K562 (cell line): ENCODE measurements at regions not wholly inside any gene's neighbourhood (a gene's known extent, or its start where the extent isn't known, plus 50 kb on each side); places are given as distances from the start of the nearest gene placed in this dataset.

Source experiments
- ATAC-seq: fragments of 200-7000 bp; cut with Tn5 transposase; 3 replicates; pipeline ENCODE4 v1.9.1; 2020; ENCODE audit warnings: moderate library complexity
- BruUV-seq: library from RNA; stranded (reverse); fragments of 400-500 nt; replicated peaks from 2 replicates; lab custom pipeline; 2021; lab: Mats Ljungman, UMichigan
- CTCF ChIA-PET: fragments of 300-600 bp; formaldehyde crosslinking; extraction: SDS; loops from one replicate; lab custom pipeline; 2021; ENCODE audit warnings: low intra/inter-chr PET ratio; lab: Yijun Ruan, JAX
- POLR2A ChIA-PET: fragments of 300-600, 350-650 bp; sonication (Branson Sonifier 250); formaldehyde crosslinking; extraction: SDS; loops from one replicate; lab custom pipeline; 2021; ENCODE audit warnings: antibody characterized with exemption, inconsistent platforms; lab: Yijun Ruan, JAX
- DNase-seq, 4 experiments: peaks; one replicate each; pipeline versions ENCODE4 v3.0.0 to v3.0.0-alpha.2; 2011 to 2018; ENCODE audit warnings: low spot score in 3 of 4, mixed read lengths in 3 of 4; ENCODE audit errors: extremely low read depth in 1 of 4
- FAIRE-seq: peaks from 2 replicates; lab custom pipeline; 2011; peaks lifted over from hg19 to GRCh38; lab: Jason Lieb, UNC
- H2AFZ ChIP-seq: 2 replicates; pipeline ENCODE4 v1.6.0; 2011; ENCODE audit warnings: low read depth, low read length, control low read depth, inconsistent platforms
- H3K27ac ChIP-seq: fragments of 200-600 bp; 3 replicates; pipeline ENCODE4 v1.8.0; 2011; ENCODE audit warnings: low read depth, mild to moderate bottlenecking, control low read depth, inconsistent platforms, low read length, moderate library complexity, mixed read lengths; ENCODE audit errors: extremely low read depth
- H3K27me3 ChIP-seq, 2 experiments: fragments of 300-600 bp in 1 of 2; 2 replicates in 1 of 2; 3 replicates in 1 of 2; pipeline versions ENCODE4 v1.6.0 to v1.8.0; 2011; ENCODE audit warnings: inconsistent platforms in 2 of 2, low read length in 2 of 2, mild to moderate bottlenecking in 1 of 2, mixed read lengths in 1 of 2, moderate library complexity in 1 of 2; ENCODE audit not compliant: control insufficient read depth in 2 of 2, insufficient read depth in 2 of 2
- H3K36me3 ChIP-seq: fragments of 300-600 bp; 3 replicates; pipeline ENCODE4 v1.8.0; 2011; ENCODE audit warnings: mild to moderate bottlenecking, low read length, inconsistent platforms; ENCODE audit not compliant: control insufficient read depth, insufficient read depth
- H3K4me1 ChIP-seq, 2 experiments: fragments of 200-600 bp in 1 of 2; replicated peaks in 1 of 2; 2 replicates in 1 of 2; 3 replicates in 1 of 2; pipeline versions ENCODE4 v1.5.1 to v1.8.0; 2011; ENCODE audit warnings: inconsistent platforms in 2 of 2, low read length in 2 of 2, mild to moderate bottlenecking in 1 of 2, mixed read lengths in 1 of 2, moderate library complexity in 1 of 2; ENCODE audit not compliant: control insufficient read depth in 2 of 2, insufficient read depth in 2 of 2
- H3K4me2 ChIP-seq: 2 replicates; pipeline ENCODE4 v1.6.1; 2011; ENCODE audit warnings: low read length, control low read depth, inconsistent platforms, mixed read lengths; ENCODE audit not compliant: insufficient read depth
- H3K4me3 ChIP-seq: fragments of 200-600 bp; sonication (generic), shearing (Covaris generic); 2 replicates; pipeline ENCODE4 v1.5.1; 2016; ENCODE audit warnings: control low read depth, inconsistent platforms
- H3K79me2 ChIP-seq: fragments of 200-600 bp; 3 replicates; pipeline ENCODE4 v1.8.0; 2011; ENCODE audit warnings: low read length, inconsistent platforms; ENCODE audit not compliant: control insufficient read depth, insufficient read depth
- H3K9ac ChIP-seq, 2 experiments: 2 replicates each; pipeline versions ENCODE4 v1.6.0 to v1.6.1; 2011; ENCODE audit warnings: low read depth in 2 of 2, low read length in 2 of 2, control low read depth in 1 of 2, inconsistent platforms in 1 of 2, mild to moderate bottlenecking in 1 of 2, mixed read lengths in 1 of 2; ENCODE audit not compliant: insufficient read depth in 1 of 2
- H3K9me1 ChIP-seq: one replicate; pipeline ENCODE4 v1.6.0; 2011; ENCODE audit warnings: inconsistent platforms, mild to moderate bottlenecking, low read length, moderate library complexity; ENCODE audit not compliant: control insufficient read depth, insufficient read depth
- H3K9me3 ChIP-seq: replicated peaks from 2 replicates; pipeline ENCODE4 v1.5.1; 2011; ENCODE audit warnings: low read depth, low read length, inconsistent platforms; ENCODE audit not compliant: control insufficient read depth, insufficient read depth
- H4K20me1 ChIP-seq: replicated peaks from 2 replicates; pipeline ENCODE4 v1.6.1; 2011; ENCODE audit warnings: low read length, inconsistent platforms, mixed read lengths; ENCODE audit not compliant: control insufficient read depth, insufficient read depth
- CCAR2 ChIP-seq: fragments of 200-400 bp; formaldehyde crosslinking; IDR thresholded peaks from 2 replicates; pipeline ENCODE4 v1.6.1; 2017; ENCODE audit warnings: mild to moderate bottlenecking, low read depth, low read length
- EZH2 ChIP-seq: IDR thresholded peaks from 2 replicates; pipeline ENCODE4 v1.6.1; 2012; ENCODE audit warnings: low read depth, mild to moderate bottlenecking, inconsistent platforms, low read length, borderline replicate concordance
- GABPB2 ChIP-seq: fragments of 250-450 bp; sonication (Bioruptor Pico); conservative IDR thresholded peaks from 2 replicates; pipeline ENCODE4 v1.5.1; 2021; ENCODE audit warnings: mild to moderate bottlenecking
- IRF1 ChIP-seq: sonication (generic); formaldehyde crosslinking; IDR thresholded peaks from 2 replicates; pipeline ENCODE4 v1.8.0; 2022; ENCODE audit warnings: missing genetic modification reagents, mild to moderate bottlenecking, borderline replicate concordance
- MBD2 ChIP-seq: sonication (generic); IDR thresholded peaks from 2 replicates; pipeline ENCODE4 v1.6.1; 2016; ENCODE audit warnings: low read depth, borderline replicate concordance
- NR4A1 ChIP-seq, 2 experiments: fragments of 250-450 bp in 1 of 2; fragments of 450-650 bp in 1 of 2; sonication (Bioruptor Pico) in 1 of 2; IDR thresholded peaks; 2 replicates each; pipeline versions ENCODE4 v1.4.0 to v1.6.1; 2016 to 2020; ENCODE audit warnings: mild to moderate bottlenecking in 2 of 2, missing compliant biosample characterization in 1 of 2, missing genetic modification characterization in 1 of 2, moderate library complexity in 1 of 2
- PRMT5 ChIP-seq: sonication (generic); formaldehyde crosslinking; IDR thresholded peaks from 2 replicates; pipeline ENCODE4 v1.5.0; 2020; ENCODE audit warnings: missing genetic modification reagents
- RFX7 ChIP-seq: fragments of 250-450 bp; sonication (Bioruptor Pico); IDR thresholded peaks from 2 replicates; pipeline ENCODE4 v1.5.1; 2021; ENCODE audit warnings: mild to moderate bottlenecking
- RUNX1 ChIP-seq: sonication (generic); IDR thresholded peaks from 2 replicates; pipeline ENCODE4 v1.6.1; 2016; ENCODE audit warnings: antibody characterized with exemption, low read depth
- SLC30A9 ChIP-seq: fragments of 250-450 bp; sonication (Bioruptor Pico); IDR thresholded peaks from 2 replicates; pipeline ENCODE4 v1.8.0; 2022; ENCODE audit warnings: mild to moderate bottlenecking, moderate library complexity
- U2AF2 ChIP-seq: fragments of 200-400 bp; formaldehyde crosslinking; optimal IDR thresholded peaks from 2 replicates; pipeline ENCODE3; 2017; ENCODE audit warnings: low read depth, mild to moderate bottlenecking, low read length
- ZBED1 ChIP-seq: IDR thresholded peaks from 2 replicates; pipeline ENCODE4 v1.6.1; 2014
- ZHX1 ChIP-seq: fragments of 150-350 bp; conservative IDR thresholded peaks from 2 replicates; pipeline ENCODE4 v1.6.1; 2014; ENCODE audit warnings: low read length
- ZKSCAN8 ChIP-seq: fragments of 200-800 bp; sonication (Bioruptor generic); IDR thresholded peaks from 2 replicates; pipeline ENCODE4 v1.6.1; 2016; ENCODE audit warnings: missing genetic modification characterization, missing compliant biosample characterization
- ZNF140 ChIP-seq: fragments of 250-450 bp; sonication (Bioruptor Pico); IDR thresholded peaks from 2 replicates; pipeline ENCODE4 v1.8.0; 2021; ENCODE audit warnings: moderate library complexity, mild to moderate bottlenecking, inconsistent platforms
- ZNF444 ChIP-seq: fragments of 250-450 bp; sonication (Bioruptor Pico); IDR thresholded peaks from 2 replicates; pipeline ENCODE4 v1.4.0; 2020; ENCODE audit warnings: mild to moderate bottlenecking, moderate library complexity
- WGBS: fragments of 100-300 bp; shearing (Covaris generic); methylation state at CpG from one replicate; pipeline ENCODE4 v1.1.6; 2016; ENCODE audit warnings: low coverage, mixed read lengths; ENCODE audit not compliant: insufficient coverage; ENCODE audit errors: missing lambda C conversion rate; 5-methylcytosine and 5-hydroxymethylcytosine counted together
- in situ Hi-C: fragments of 300-500 bp; cut with MboI; formaldehyde crosslinking; loops from 4 replicates; pipeline ENCODE4 v1.15.0; 2018; ENCODE audit warnings: inconsistent platforms, mixed read lengths
- intact Hi-C: fragments of 100-400 bp; cut with micrococcal nuclease; formaldehyde crosslinking; loops from 2 replicates; pipeline ENCODE4 v1.14.2; 2022
- TF ChIP-seq, protein P1 (sequence below): fragments of 250-450 bp; sonication (Bioruptor Pico); IDR thresholded peaks from 2 replicates; pipeline ENCODE4 v1.9.0; 2021; ENCODE audit warnings: mild to moderate bottlenecking, inconsistent platforms
- TF ChIP-seq, protein P2 (sequence below): conservative IDR thresholded peaks from 2 replicates; pipeline ENCODE4 v1.6.1; 2011; ENCODE audit warnings: low read depth, mild to moderate bottlenecking, low read length; ENCODE audit not compliant: control insufficient read depth

- Histone ChIP-seq H3K4me1 (no peaks in the 10 kb centered on the region), H4K20me1 (no peaks in the 10 kb centered on the region), H3K36me3 (no peaks in the 10 kb centered on the region), H3K27me3 (no peaks in the 10 kb centered on the region), H3K9me1 (no peaks in the 10 kb centered on the region), H3K9me3 (no peaks in the 10 kb centered on the region), H3K4me3 (no peak overlapping the region), H3K4me2 (no peak overlapping the region), H3K27ac (no peak overlapping the region), H3K9ac (no peak overlapping the region), H3K79me2 (no peaks in the 10 kb centered on the region), H2AFZ (no peak overlapping the region)
- FAIRE-seq (no peak), ATAC-seq (no peak), DNase-seq (no peak)
- BruUV-seq = no TSS peak
- intact Hi-C loops (no loop called here), in situ Hi-C loops (no loop called here)
- WGBS = 0% methylated on average over 3 of the region's 3 CpGs
- CTCF ChIA-PET = no interaction called here
- POLR2A ChIA-PET = no interaction called here
- no peak for TF ChIP-seq ZBED1
- no peak for TF ChIP-seq RFX7
- TF ChIP-seq ZHX1 = no peak
- no peak for TF ChIP-seq SLC30A9 (CRISPR knock-in tag)
- TF ChIP-seq U2AF2 = no peak
- no peak for TF ChIP-seq GABPB2 (CRISPR knock-in tag)
- TF ChIP-seq ZNF444 (CRISPR knock-in tag) = no peak
- TF ChIP-seq IRF1 (CRISPR knock-in tag) = no peak
- TF ChIP-seq, protein P1, sequence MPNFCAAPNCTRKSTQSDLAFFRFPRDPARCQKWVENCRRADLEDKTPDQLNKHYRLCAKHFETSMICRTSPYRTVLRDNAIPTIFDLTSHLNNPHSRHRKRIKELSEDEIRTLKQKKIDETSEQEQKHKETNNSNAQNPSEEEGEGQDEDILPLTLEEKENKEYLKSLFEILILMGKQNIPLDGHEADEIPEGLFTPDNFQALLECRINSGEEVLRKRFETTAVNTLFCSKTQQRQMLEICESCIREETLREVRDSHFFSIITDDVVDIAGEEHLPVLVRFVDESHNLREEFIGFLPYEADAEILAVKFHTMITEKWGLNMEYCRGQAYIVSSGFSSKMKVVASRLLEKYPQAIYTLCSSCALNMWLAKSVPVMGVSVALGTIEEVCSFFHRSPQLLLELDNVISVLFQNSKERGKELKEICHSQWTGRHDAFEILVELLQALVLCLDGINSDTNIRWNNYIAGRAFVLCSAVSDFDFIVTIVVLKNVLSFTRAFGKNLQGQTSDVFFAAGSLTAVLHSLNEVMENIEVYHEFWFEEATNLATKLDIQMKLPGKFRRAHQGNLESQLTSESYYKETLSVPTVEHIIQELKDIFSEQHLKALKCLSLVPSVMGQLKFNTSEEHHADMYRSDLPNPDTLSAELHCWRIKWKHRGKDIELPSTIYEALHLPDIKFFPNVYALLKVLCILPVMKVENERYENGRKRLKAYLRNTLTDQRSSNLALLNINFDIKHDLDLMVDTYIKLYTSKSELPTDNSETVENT (CRISPR knock-in tag) = no peak
- no peak for TF ChIP-seq EZH2
- no peak for TF ChIP-seq ZKSCAN8
- no peak for TF ChIP-seq ZNF140 (CRISPR knock-in tag)
- no peak for TF ChIP-seq CCAR2
- no peak for TF ChIP-seq RUNX1
- TF ChIP-seq NR4A1 (CRISPR knock-in tag; IDR thresholded peaks at IDR 0.05) = no peak
- no peak for TF ChIP-seq NR4A1 (tag; IDR thresholded peaks at IDR 0.05)
- TF ChIP-seq, protein P2, sequence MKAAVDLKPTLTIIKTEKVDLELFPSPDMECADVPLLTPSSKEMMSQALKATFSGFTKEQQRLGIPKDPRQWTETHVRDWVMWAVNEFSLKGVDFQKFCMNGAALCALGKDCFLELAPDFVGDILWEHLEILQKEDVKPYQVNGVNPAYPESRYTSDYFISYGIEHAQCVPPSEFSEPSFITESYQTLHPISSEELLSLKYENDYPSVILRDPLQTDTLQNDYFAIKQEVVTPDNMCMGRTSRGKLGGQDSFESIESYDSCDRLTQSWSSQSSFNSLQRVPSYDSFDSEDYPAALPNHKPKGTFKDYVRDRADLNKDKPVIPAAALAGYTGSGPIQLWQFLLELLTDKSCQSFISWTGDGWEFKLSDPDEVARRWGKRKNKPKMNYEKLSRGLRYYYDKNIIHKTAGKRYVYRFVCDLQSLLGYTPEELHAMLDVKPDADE = no peak
- TF ChIP-seq PRMT5 (CRISPR knock-in tag) = no peak
- no peak for TF ChIP-seq MBD2
These were observed 541.4 kb downstream of the DACH1 start for GRCh38 chr13:71325556-71325955.
